CD14-positive monocyte (primary cell): ENCODE measurements at regions not wholly inside any gene's neighbourhood (a gene's known extent, or its start where the extent isn't known, plus 50 kb on each side); places are given as distances from the start of the nearest gene placed in this dataset.

ENCODE experiments used
- DNase-seq, 3 donors: peaks; one replicate each; pipeline ENCODE4 v3.0.0-alpha.2; 2011 to 2022
- H2AFZ ChIP-seq: 2 replicates; pipeline ENCODE4 v1.6.0; 2012; ENCODE audit warnings: mild to moderate bottlenecking, low read depth, low read length, inconsistent platforms; ENCODE audit not compliant: insufficient read depth, poor library complexity, severe bottlenecking
- H3K27ac ChIP-seq, 2 donors: 1 replicate in 1 of 2; 2 replicates in 1 of 2; pipeline ENCODE4 v1.5.1; 2012 to 2013; ENCODE audit warnings: low read length in 2 of 2, control low read depth in 1 of 2, inconsistent platforms in 1 of 2, low read depth in 1 of 2, mild to moderate bottlenecking in 1 of 2
- H3K27me3 ChIP-seq, 2 donors: one replicate each; pipeline versions ENCODE4 v1.6.0 to v1.6.1; 2011 to 2013; ENCODE audit warnings: low read length in 2 of 2; ENCODE audit not compliant: control insufficient read depth in 2 of 2, insufficient read depth in 2 of 2
- H3K36me3 ChIP-seq, 2 donors: replicated peaks in 1 of 2; 1 replicate in 1 of 2; 2 replicates in 1 of 2; pipeline versions ENCODE4 v1.5.1 to v1.6.1; 2012 to 2013; ENCODE audit warnings: low read length in 2 of 2, control low read depth in 1 of 2, inconsistent platforms in 1 of 2, mild to moderate bottlenecking in 1 of 2; ENCODE audit not compliant: insufficient read depth in 2 of 2, control insufficient read depth in 1 of 2
- H3K4me1 ChIP-seq, 2 donors: 1 replicate in 1 of 2; 2 replicates in 1 of 2; pipeline versions ENCODE4 v1.5.1 to v1.6.1; 2012 to 2013; ENCODE audit warnings: low read length in 2 of 2, control low read depth in 1 of 2, inconsistent platforms in 1 of 2, mild to moderate bottlenecking in 1 of 2, moderate library complexity in 1 of 2; ENCODE audit not compliant: insufficient read depth in 2 of 2, control insufficient read depth in 1 of 2
- H3K4me2 ChIP-seq: replicated peaks from 2 replicates; pipeline ENCODE3; 2012; ENCODE audit warnings: low read length, moderate library complexity, mild to moderate bottlenecking; ENCODE audit not compliant: poor library complexity, severe bottlenecking; ENCODE audit errors: extremely low read depth
- H3K4me3 ChIP-seq, 3 experiments: fragments of 200-600 bp in 1 of 3; sonication (generic) in 1 of 3; replicated peaks in 1 of 3; 1 replicate in 2 of 3; 2 replicates in 1 of 3; pipeline ENCODE4 v1.5.1; 2011 to 2013; ENCODE audit warnings: low read length in 3 of 3, mild to moderate bottlenecking in 3 of 3, control low read depth in 2 of 3, low read depth in 2 of 3, inconsistent platforms in 1 of 3, moderate library complexity in 1 of 3
- H3K79me2 ChIP-seq: 2 replicates; pipeline ENCODE4 v1.6.0; 2012; ENCODE audit warnings: mild to moderate bottlenecking, control low read depth, inconsistent platforms, low read length, moderate library complexity; ENCODE audit not compliant: insufficient read depth
- H3K9ac ChIP-seq: 2 replicates; pipeline ENCODE4 v1.6.0; 2017; ENCODE audit warnings: low read length, mild to moderate bottlenecking; ENCODE audit not compliant: insufficient read depth, poor library complexity, severe bottlenecking
- H3K9me3 ChIP-seq, 2 donors: replicated peaks in 1 of 2; 1 replicate in 1 of 2; 2 replicates in 1 of 2; pipeline versions ENCODE4 v1.5.1 to v1.6.1; 2012 to 2013; ENCODE audit warnings: low read length in 2 of 2, control low read depth in 1 of 2; ENCODE audit not compliant: control insufficient read depth in 1 of 2, insufficient read depth in 1 of 2
- H4K20me1 ChIP-seq: 2 replicates; pipeline ENCODE4 v1.6.0; 2012; ENCODE audit warnings: mild to moderate bottlenecking, low read length, control low read depth, moderate library complexity; ENCODE audit not compliant: insufficient read depth
- H3K27ac Mint-ChIP-seq, 7 donors: one replicate each; pipeline ENCODE4 v1.8.0; 2020; ENCODE audit warnings: mild to moderate bottlenecking in 7 of 7, mixed read lengths in 7 of 7, moderate library complexity in 6 of 7, inconsistent platforms in 2 of 7
- H3K27me3 Mint-ChIP-seq, 3 donors: one replicate each; pipeline ENCODE4 v1.8.0; 2021 to 2022; ENCODE audit warnings: low read depth in 3 of 3, mild to moderate bottlenecking in 3 of 3, mixed read lengths in 3 of 3, moderate library complexity in 3 of 3, inconsistent platforms in 1 of 3
- H3K36me3 Mint-ChIP-seq, 2 donors: one replicate each; pipeline ENCODE4 v1.8.0; 2020; ENCODE audit warnings: mixed read lengths in 2 of 2, inconsistent platforms in 1 of 2, mild to moderate bottlenecking in 1 of 2
- H3K4me1 Mint-ChIP-seq: one replicate; pipeline ENCODE4 v1.8.0; 2020; ENCODE audit warnings: mild to moderate bottlenecking, mixed read lengths
- H3K4me3 Mint-ChIP-seq, 2 donors: one replicate each; pipeline ENCODE4 v1.8.0; 2020; ENCODE audit warnings: mild to moderate bottlenecking in 2 of 2, mixed read lengths in 2 of 2, moderate library complexity in 1 of 2
- H3K9me3 Mint-ChIP-seq, 7 donors: one replicate each; pipeline ENCODE4 v1.8.0; 2020 to 2022; ENCODE audit warnings: mixed read lengths in 7 of 7, mild to moderate bottlenecking in 6 of 7, moderate library complexity in 6 of 7, inconsistent platforms in 2 of 7
- WGBS: methylation state at CpG from one replicate; pipeline ENCODE4 v1.1.5; 2013; ENCODE audit warnings: missing lambda C conversion rate; ENCODE audit not compliant: insufficient coverage; 5-methylcytosine and 5-hydroxymethylcytosine counted together
- intact Hi-C, 2 donors: fragments of 100-400 bp; cut with micrococcal nuclease; formaldehyde crosslinking; loops; one replicate each; pipeline versions ENCODE4 v1.15.0 to v1.15.1; 2023
- TF ChIP-seq, protein P1 (sequence below): fragments of 200-600 bp; IDR thresholded peaks from one replicate; pipeline ENCODE4 v1.8.0; 2022; ENCODE audit warnings: antibody characterized with exemption, mild to moderate bottlenecking

DNA sequence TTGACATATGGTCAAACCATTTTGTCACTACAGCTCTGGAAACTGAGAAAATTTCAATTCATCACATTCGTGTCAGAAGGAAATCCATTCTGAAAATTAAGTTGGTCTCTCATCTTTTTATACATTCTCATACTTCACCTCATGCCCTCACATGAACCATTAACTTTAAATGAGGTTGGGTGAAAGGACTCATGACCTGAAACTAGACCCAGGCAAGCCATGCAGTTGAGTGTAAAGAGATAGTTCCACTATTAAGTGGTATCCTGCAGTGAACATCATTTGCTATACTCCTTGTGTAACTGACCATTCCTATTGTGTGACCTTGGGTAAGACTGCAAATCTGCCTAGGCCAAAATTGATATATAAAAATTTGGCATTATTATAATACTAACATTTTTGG lies 299.6 kb upstream of the GRIN3A start:
- H3K4me2 ChIP-seq: no peak overlapping the region

DNA sequence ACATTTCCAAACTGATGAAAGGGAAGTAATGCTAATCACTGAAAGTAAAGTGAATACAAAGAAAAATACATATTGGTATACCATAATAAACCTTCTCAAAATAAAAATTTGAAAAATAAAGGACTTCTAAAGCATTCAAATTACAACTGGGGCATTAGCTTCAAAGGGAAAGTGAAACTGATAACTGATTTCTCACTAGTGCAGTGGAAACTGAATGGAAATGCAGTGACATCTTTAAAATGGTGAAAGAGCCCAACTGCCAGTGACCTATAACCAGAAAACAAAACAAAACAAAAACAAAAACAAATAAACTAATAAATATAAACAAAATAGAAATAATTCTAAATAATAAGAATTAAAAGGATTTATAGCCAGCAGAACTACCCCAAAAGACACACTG lies 297.5 kb upstream of the GRIN3A start:
- peaks cover 0 to 2% (median 0%) of the 10 kb centered on the region in 3 donors for H3K27me3 Mint-ChIP-seq
- H3K4me3 Mint-ChIP-seq: no peak overlapping the region
- DNase-seq: no peak
- Histone ChIP-seq H2AFZ (no peak overlapping the region), H3K4me2 (no peak overlapping the region), H4K20me1 (no peaks in the 10 kb centered on the region), H3K4me3 (no peak overlapping the region), H3K9ac (no peak overlapping the region), H3K27ac (no peak overlapping the region), H3K9me3 (peaks cover 0 to 5% of the 10 kb centered on the region in 2 donors), H3K27me3 (no peaks in the 10 kb centered on the region), H3K79me2 (no peaks in the 10 kb centered on the region), H3K36me3 (no peaks in the 10 kb centered on the region), H3K4me1 (no peaks in the 10 kb centered on the region)
- no peak overlapping the region for H3K27ac Mint-ChIP-seq
- no peaks in the 10 kb centered on the region for H3K4me1 Mint-ChIP-seq
- H3K9me3 Mint-ChIP-seq: peaks cover 2 to 7% (median 3%) of the 10 kb centered on the region in 7 donors
- TF ChIP-seq, protein P1, sequence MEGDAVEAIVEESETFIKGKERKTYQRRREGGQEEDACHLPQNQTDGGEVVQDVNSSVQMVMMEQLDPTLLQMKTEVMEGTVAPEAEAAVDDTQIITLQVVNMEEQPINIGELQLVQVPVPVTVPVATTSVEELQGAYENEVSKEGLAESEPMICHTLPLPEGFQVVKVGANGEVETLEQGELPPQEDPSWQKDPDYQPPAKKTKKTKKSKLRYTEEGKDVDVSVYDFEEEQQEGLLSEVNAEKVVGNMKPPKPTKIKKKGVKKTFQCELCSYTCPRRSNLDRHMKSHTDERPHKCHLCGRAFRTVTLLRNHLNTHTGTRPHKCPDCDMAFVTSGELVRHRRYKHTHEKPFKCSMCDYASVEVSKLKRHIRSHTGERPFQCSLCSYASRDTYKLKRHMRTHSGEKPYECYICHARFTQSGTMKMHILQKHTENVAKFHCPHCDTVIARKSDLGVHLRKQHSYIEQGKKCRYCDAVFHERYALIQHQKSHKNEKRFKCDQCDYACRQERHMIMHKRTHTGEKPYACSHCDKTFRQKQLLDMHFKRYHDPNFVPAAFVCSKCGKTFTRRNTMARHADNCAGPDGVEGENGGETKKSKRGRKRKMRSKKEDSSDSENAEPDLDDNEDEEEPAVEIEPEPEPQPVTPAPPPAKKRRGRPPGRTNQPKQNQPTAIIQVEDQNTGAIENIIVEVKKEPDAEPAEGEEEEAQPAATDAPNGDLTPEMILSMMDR: no peak
- no peaks in the 10 kb centered on the region for H3K36me3 Mint-ChIP-seq
- intact Hi-C loops: no loop called here

More for the DNA sequence above, 299.6 kb upstream of the GRIN3A start:
- TF ChIP-seq, protein P1: no peak
- no peaks in the 10 kb centered on the region for H3K79me2 ChIP-seq
- H3K9me3 Mint-ChIP-seq: peaks cover 0 to 7% (median 2%) of the 10 kb centered on the region in 7 donors
- no peaks in the 10 kb centered on the region for H3K36me3 ChIP-seq
- no peak overlapping the region for H3K4me3 Mint-ChIP-seq
- no peaks in the 10 kb centered on the region for H3K4me1 ChIP-seq
- H3K9me3 ChIP-seq: peaks cover 0 to 4% of the 10 kb centered on the region in 2 donors
- peaks cover 0 to 2% (median 0%) of the 10 kb centered on the region in 3 donors for H3K27me3 Mint-ChIP-seq
- no peak overlapping the region for H2AFZ ChIP-seq
- no peak overlapping the region for H3K9ac ChIP-seq
- no peak overlapping the region for H3K4me3 ChIP-seq
- no peak overlapping the region for H3K27ac ChIP-seq
- H3K27ac Mint-ChIP-seq: no peak overlapping the region
- no peak for DNase-seq
- H3K36me3 Mint-ChIP-seq: no peaks in the 10 kb centered on the region
- no peaks in the 10 kb centered on the region for H3K4me1 Mint-ChIP-seq
- no peaks in the 10 kb centered on the region for H4K20me1 ChIP-seq
- no CpG with 5 or more reads among the region's 1 CpG for WGBS
- intact Hi-C loops: no loop called here
- no peaks in the 10 kb centered on the region for H3K27me3 ChIP-seq
